Activated CD4-positive, alpha-beta memory T cell treated with anti-CD3 and anti-CD28 coated beads, Interleukin-2, amount 10 ng/mL, durations not matched to agents 7 days and 5 days (primary cell): ENCODE measurements at regions not wholly inside any gene's neighbourhood (a gene's known extent, or its start where the extent isn't known, plus 50 kb on each side); places are given as distances from the start of the nearest gene placed in this dataset.

Experiments
- CTCF ChIA-PET: fragments of 350-600 bp; sonication (Branson Sonifier 250); formaldehyde crosslinking; loops from one replicate; lab custom pipeline; 2021; ENCODE audit warnings: antibody characterized with exemption, inconsistent platforms; lab: Charles Lee
- POLR2A ChIA-PET: fragments of 350-600 bp; sonication (Branson Sonifier 250); formaldehyde crosslinking; loops from one replicate; lab custom pipeline; 2021; ENCODE audit warnings: antibody characterized with exemption; lab: Charles Lee
- DNase-seq: peaks from one replicate; pipeline ENCODE4 v3.0.0-alpha.2; 2020
- H3K27ac Mint-ChIP-seq: one replicate; pipeline ENCODE4 v1.8.0; 2021; ENCODE audit warnings: mild to moderate bottlenecking, mixed read lengths
- H3K27me3 Mint-ChIP-seq: one replicate; pipeline ENCODE4 v1.8.0; 2021; ENCODE audit warnings: mixed read lengths
- H3K36me3 Mint-ChIP-seq: one replicate; pipeline ENCODE4 v1.8.0; 2021; ENCODE audit warnings: low read depth, mixed read lengths
- H3K4me1 Mint-ChIP-seq: one replicate; pipeline ENCODE4 v1.8.0; 2021; ENCODE audit warnings: mixed read lengths
- H3K4me3 Mint-ChIP-seq: one replicate; pipeline ENCODE4 v1.8.0; 2021; ENCODE audit warnings: mild to moderate bottlenecking, mixed read lengths
- H3K9me3 Mint-ChIP-seq: one replicate; pipeline ENCODE4 v1.8.0; 2021; ENCODE audit warnings: mixed read lengths

GRCh38 chr1:20432341-20432740, 53.7 kb downstream of the CAMK2N1 start:
- no peak overlapping the region for H3K4me3 Mint-ChIP-seq
- ChIA-PET CTCF (no interaction called here), POLR2A (no interaction called here)
- no peaks in the 10 kb centered on the region for H3K9me3 Mint-ChIP-seq
- H3K4me1 Mint-ChIP-seq, result peaks cover 2% of the 10 kb centered on the region
- no peaks in the 10 kb centered on the region for H3K36me3 Mint-ChIP-seq
- no peak for DNase-seq
- no peak overlapping the region for H3K27ac Mint-ChIP-seq
- peaks cover 23% of the 10 kb centered on the region for H3K27me3 Mint-ChIP-seq

GRCh38 chr1:20431176-20431460, 54.9 kb downstream of the CAMK2N1 start:
- Mint-ChIP-seq H3K27ac (no peak overlapping the region), H3K36me3 (no peaks in the 10 kb centered on the region), H3K4me1 (peaks cover 12% of the 10 kb centered on the region), H3K9me3 (no peaks in the 10 kb centered on the region), H3K27me3 (peaks cover 24% of the 10 kb centered on the region), H3K4me3 (no peak overlapping the region)
- POLR2A ChIA-PET, result no interaction called here
- CTCF ChIA-PET, result interaction anchor here (0.6 kb wide), 1 partner anchor 296 kb away, joined by 5 read pairs; no protein-coding TSS in a partner anchor
- no peak for DNase-seq

- ChIA-PET CTCF (interaction anchor here (0.6 kb wide), 1 partner anchor 295 kb away, joined by 5 read pairs; no protein-coding TSS in a partner anchor), POLR2A (no interaction called here)
- Mint-ChIP-seq H3K27me3 (peaks cover 24% of the 10 kb centered on the region), H3K4me1 (peaks cover 14% of the 10 kb centered on the region), H3K36me3 (no peaks in the 10 kb centered on the region), H3K27ac (no peak overlapping the region), H3K9me3 (no peaks in the 10 kb centered on the region), H3K4me3 (no peak overlapping the region)
- peak; percentile 43 for DNase-seq
Observed at GRCh38 chr1:20430355-20431175, 55.4 kb downstream of the CAMK2N1 start.

- Mint-ChIP-seq H3K4me3 (no peak overlapping the region), H3K4me1 (peaks cover 14% of the 10 kb centered on the region), H3K27ac (no peak overlapping the region), H3K36me3 (no peaks in the 10 kb centered on the region), H3K9me3 (no peaks in the 10 kb centered on the region), H3K27me3 (peaks cover 30% of the 10 kb centered on the region)
- ChIA-PET CTCF (interaction anchor here (0.8 to 0.9 kb wide), 3 partner anchors 10 to 216 kb away, joined by 3 read pairs; no protein-coding TSS in a partner anchor), POLR2A (no interaction called here)
- DNase-seq, result no peak
Observed at GRCh38 chr1:20429296-20429695, 56.7 kb downstream of the CAMK2N1 start.

GRCh38 chr1:20428841-20429240, 57.2 kb downstream of the CAMK2N1 start:
- Mint-ChIP-seq H3K9me3 (no peaks in the 10 kb centered on the region), H3K4me3 (no peak overlapping the region), H3K36me3 (no peaks in the 10 kb centered on the region), H3K4me1 (peaks cover 14% of the 10 kb centered on the region), H3K27ac (no peak overlapping the region), H3K27me3 (peaks cover 30% of the 10 kb centered on the region)
- CTCF ChIA-PET, result interaction anchor here (0.8 to 0.9 kb wide), 2 partner anchors 10 to 52 kb away, joined by 3 read pairs; no protein-coding TSS in a partner anchor
- DNase-seq, result no peak
- POLR2A ChIA-PET, result no interaction called here

DNA sequence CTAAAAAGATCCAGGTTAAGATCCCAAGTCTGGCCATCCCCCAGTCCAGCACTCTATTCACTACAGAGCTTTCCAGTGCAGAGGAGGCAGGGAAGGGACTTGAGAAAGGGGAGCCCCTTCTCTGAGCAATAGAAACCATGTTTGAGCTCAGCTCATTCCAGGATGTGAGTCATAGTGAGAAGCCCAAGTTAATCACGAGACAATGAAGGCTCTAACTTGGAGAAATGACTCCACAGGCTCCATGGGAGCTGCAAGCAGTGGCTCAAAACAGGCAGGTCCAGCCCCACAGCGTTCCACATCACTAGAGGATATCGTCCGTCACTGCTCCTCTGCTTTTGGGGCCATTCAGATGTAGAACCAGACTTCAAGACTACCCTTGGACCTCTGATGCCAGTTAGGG, 59.1 kb downstream of the CAMK2N1 start:
- Mint-ChIP-seq H3K27me3 (peaks cover 34% of the 10 kb centered on the region), H3K4me1 (peaks cover 14% of the 10 kb centered on the region), H3K27ac (no peak overlapping the region), H3K36me3 (no peaks in the 10 kb centered on the region), H3K4me3 (no peak overlapping the region), H3K9me3 (peaks cover 8% of the 10 kb centered on the region)
- POLR2A ChIA-PET, result no interaction called here
- CTCF ChIA-PET, result interaction anchor here (1.3 to 1.6 kb wide), 2 partner anchors 65 to 210 kb away, joined by 3 to 6 read pairs; no protein-coding TSS in a partner anchor
- DNase-seq, result no peak

- Mint-ChIP-seq H3K36me3 (no peaks in the 10 kb centered on the region), H3K4me1 (peaks cover 14% of the 10 kb centered on the region), H3K4me3 (no peak overlapping the region), H3K27ac (no peak overlapping the region), H3K27me3 (peaks cover 36% of the 10 kb centered on the region), H3K9me3 (peaks cover 8% of the 10 kb centered on the region)
- POLR2A ChIA-PET, result no interaction called here
- no peak for DNase-seq
- CTCF ChIA-PET, result interaction anchor here (1.6 kb wide), 1 partner anchor 64 kb away, joined by 6 read pairs; no protein-coding TSS in a partner anchor
Observed at GRCh38 chr1:20426371-20426770, 59.6 kb downstream of the CAMK2N1 start.

DNA sequence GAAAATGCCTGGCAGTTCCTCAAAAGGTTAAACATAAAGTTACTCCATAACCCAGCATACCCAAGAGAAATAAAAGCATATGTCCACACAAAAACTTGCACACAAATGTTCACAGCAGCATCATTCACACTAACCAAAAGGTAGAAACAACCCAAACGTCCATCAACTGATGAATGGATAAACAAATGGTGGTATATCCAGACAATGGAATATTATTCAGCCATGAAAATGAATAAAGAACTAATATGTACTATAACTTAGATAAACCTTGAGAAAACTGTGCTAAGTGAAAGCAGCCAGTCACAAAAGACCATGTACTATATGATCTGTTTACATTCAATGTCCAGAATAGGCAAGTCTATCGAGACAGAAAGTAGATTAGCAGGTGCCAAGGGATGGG, 60.4 kb downstream of the CAMK2N1 start:
- Mint-ChIP-seq H3K4me1 (peaks cover 14% of the 10 kb centered on the region), H3K27me3 (peaks cover 43% of the 10 kb centered on the region), H3K4me3 (no peak overlapping the region), H3K36me3 (no peaks in the 10 kb centered on the region), H3K9me3 (peaks cover 8% of the 10 kb centered on the region), H3K27ac (no peak overlapping the region)
- ChIA-PET CTCF (no interaction called here), POLR2A (no interaction called here)
- DNase-seq, result no peak

GRCh38 chr1:20423169-20423795, 62.7 kb downstream of the CAMK2N1 start:
- peaks cover 8% of the 10 kb centered on the region for H3K9me3 Mint-ChIP-seq
- H3K4me3 Mint-ChIP-seq, result no peak overlapping the region
- H3K4me1 Mint-ChIP-seq, result peaks cover 14% of the 10 kb centered on the region
- CTCF ChIA-PET, result no interaction called here
- POLR2A ChIA-PET, result no interaction called here
- no peaks in the 10 kb centered on the region for H3K36me3 Mint-ChIP-seq
- no peak for DNase-seq
- H3K27me3 Mint-ChIP-seq, result peaks cover 51% of the 10 kb centered on the region
- no peak overlapping the region for H3K27ac Mint-ChIP-seq

DNA sequence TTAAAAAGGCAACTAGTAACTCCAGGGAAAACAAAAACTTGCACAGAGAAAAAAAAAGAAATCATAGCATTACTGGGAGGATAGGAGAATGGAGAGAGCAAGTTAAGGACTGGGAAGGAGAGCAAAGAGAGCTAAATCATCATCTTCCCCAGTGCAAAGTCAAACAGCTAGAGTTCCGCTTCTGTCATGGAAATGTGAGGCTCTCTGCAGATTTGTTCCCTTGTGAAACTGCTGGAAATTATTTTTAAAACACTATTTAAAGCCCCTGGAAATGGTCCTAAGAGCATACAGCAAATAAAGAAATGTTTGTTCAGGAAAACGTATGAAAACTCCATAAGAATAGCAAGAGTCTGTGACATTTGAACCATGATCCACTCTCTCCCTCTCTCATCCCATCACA, 64.6 kb downstream of the CAMK2N1 start:
- Mint-ChIP-seq H3K9me3 (peaks cover 8% of the 10 kb centered on the region), H3K4me1 (peaks cover 3% of the 10 kb centered on the region), H3K36me3 (no peaks in the 10 kb centered on the region), H3K4me3 (no peak overlapping the region), H3K27ac (no peak overlapping the region), H3K27me3 (peaks cover 48% of the 10 kb centered on the region)
- CTCF ChIA-PET, result interaction anchor here (0.9 kb wide), 1 partner anchor 269 kb away, joined by 4 read pairs; no protein-coding TSS in a partner anchor
- no peak for DNase-seq
- POLR2A ChIA-PET, result no interaction called here

DNA sequence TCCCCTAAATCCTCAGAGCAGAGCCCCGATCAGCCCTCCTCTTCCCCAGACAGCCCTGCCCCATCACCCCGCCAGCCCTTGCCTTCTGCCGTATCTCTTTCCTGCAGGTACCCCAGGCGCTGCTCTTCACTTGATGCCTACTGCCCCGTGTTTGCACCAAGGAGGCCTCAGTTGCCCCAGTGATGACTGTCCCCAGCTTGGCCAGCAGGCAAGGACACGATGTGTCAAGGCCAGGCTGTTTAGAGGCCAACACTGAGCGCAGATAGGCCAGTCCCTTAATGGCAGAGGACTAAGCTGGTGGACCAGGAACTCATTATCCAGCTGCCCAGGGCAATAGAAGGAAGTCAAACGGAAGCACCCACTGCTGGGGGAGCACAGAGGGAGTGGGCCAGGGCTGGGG, 68.4 kb downstream of the CAMK2N1 start:
- Mint-ChIP-seq H3K9me3 (peaks cover 4% of the 10 kb centered on the region), H3K27ac (no peak overlapping the region), H3K36me3 (no peaks in the 10 kb centered on the region), H3K27me3 (peaks cover 36% of the 10 kb centered on the region), H3K4me1 (peaks cover 2% of the 10 kb centered on the region), H3K4me3 (no peak overlapping the region)
- ChIA-PET CTCF (no interaction called here), POLR2A (no interaction called here)
- no peak for DNase-seq

DNA sequence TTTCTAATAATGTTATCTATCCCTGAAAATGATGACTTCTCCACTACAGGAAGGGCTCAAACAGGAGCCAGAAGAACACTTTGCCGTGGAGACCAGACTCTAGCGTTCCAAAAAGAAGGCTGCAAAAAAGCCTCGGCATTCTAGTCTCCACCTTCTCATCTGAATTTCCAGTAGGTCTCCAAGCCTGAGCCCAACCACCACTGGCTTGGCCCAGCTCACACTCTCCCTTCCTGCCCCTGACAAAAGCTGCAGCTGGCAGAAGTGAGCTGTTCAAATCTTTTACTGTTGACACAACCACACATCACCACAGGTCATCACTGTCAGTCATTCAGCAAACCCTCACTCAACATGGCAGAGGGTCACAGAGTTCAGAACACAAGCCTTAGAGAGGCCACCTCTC, 69.3 kb downstream of the CAMK2N1 start:
- CTCF ChIA-PET, result no interaction called here
- H3K4me1 Mint-ChIP-seq, result peaks cover 2% of the 10 kb centered on the region

GRCh38 chr1:20413776-20414140, 72.3 kb downstream of the CAMK2N1 start:
- no peak overlapping the region for H3K4me3 Mint-ChIP-seq
- H3K27ac Mint-ChIP-seq, result no peak overlapping the region
- POLR2A ChIA-PET, result no interaction called here
- CTCF ChIA-PET, result no interaction called here
- no peaks in the 10 kb centered on the region for H3K36me3 Mint-ChIP-seq
- no peak for DNase-seq
- H3K27me3 Mint-ChIP-seq, result peaks cover 13% of the 10 kb centered on the region
- peaks cover 2% of the 10 kb centered on the region for H3K4me1 Mint-ChIP-seq
- H3K9me3 Mint-ChIP-seq, result no peaks in the 10 kb centered on the region

More for the DNA sequence above, 69.3 kb downstream of the CAMK2N1 start:
- Mint-ChIP-seq H3K4me3 (no peak overlapping the region), H3K27me3 (peaks cover 34% of the 10 kb centered on the region), H3K9me3 (no peaks in the 10 kb centered on the region), H3K36me3 (no peaks in the 10 kb centered on the region), H3K27ac (no peak overlapping the region)
- no peak for DNase-seq
- POLR2A ChIA-PET, result no interaction called here
